ENCODE measurements at regions not wholly inside any gene's neighbourhood (a gene's known extent, or its start where the extent isn't known, plus 50 kb on each side); places are given as distances from the start of the nearest gene placed in this dataset.

- no peak for DNase-seq
Observed at GRCh38 chr11:10388101-10388500, 67.0 kb upstream of the AMPD3 start.

DNA sequence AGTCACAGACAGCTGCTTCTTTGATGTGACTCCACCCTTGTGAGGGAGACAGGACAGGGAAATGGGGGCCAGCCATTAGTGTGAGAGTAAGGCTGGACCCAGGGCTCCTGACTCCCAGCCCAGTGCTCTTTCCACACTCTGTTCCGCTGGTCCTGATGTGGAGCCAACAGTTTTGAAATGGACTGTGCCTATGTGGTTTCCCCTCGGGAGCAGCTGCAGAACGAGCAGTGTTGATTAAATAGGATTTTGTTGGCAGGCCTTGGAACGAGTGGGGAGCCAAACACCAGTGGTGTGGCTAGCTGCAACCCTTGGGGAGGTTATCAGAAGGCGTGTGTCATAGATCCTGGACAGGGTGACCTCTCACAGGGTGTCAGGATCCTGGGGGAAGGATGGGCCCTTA lies 66.5 kb upstream of the AMPD3 start:
- no peak for DNase-seq

DNA sequence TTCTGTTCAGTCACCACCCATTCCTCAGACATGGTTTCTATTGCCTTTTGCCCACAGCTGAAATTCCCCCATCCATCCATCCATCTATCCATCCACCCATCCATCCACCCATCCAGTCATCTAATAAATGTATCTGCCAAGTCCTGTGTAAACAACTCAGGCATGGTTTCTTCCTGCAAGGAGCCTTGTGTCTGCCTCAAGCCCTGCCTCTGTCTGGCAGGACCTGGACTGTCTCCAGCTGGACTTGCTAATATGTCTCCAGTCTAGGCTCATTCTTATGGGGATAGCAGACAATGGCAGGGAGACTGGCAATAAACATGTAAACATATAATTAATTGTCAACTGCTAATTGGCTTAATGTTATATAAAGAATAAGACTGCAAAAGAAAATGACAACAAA lies 64.7 kb upstream of the AMPD3 start:
- DNase-seq = no peak

- DNase-seq = no peak
Observed at GRCh38 chr11:10392095-10393079, 62.7 kb upstream of the AMPD3 start.

DNA sequence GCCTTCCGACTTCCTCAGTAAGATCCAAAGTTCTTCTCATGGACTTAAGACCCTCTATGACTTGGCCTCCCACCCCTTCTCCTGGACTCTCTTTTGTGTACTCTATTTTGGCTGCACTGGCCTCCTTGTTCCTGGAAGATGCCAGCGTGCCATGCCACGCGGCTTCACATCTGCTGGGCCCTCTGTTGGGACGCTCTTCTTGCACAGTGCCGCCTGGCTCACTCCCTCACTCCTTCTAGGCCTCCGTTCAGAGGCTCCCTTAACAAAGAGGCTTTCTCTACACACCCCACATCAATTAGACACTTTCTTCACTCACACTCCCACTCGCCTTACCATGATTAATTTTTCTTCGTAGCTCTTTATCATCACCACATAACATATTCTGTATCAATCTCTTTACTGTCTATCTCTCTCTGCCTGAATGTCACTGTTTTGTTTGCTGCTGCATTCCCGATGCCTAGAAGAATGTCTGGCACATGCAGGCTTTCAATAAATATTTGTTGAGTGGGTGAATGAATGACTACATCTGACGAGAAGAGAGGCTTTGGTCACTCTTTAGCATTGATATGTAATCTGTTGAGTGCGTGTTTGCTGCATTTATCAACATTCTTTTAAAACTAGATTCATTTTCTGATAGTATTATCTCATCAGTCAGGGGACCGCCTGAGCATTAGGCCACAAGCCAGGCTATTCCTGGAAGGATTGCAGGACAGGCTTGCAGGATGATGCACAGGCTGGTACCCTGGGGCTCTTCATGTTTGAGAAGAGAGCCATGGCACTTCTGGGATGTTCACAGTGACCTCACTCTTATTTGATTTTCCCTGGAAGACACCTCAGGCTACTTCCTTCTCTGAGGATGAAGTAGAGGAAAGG lies 60.6 kb upstream of the AMPD3 start:
- no peak for DNase-seq

- no peak for DNase-seq
Observed at GRCh38 chr11:10395166-10395897, 59.7 kb upstream of the AMPD3 start.

GRCh38 chr11:10396771-10397170 lies 58.3 kb upstream of the AMPD3 start:
- DNase-seq = no peak

DNA sequence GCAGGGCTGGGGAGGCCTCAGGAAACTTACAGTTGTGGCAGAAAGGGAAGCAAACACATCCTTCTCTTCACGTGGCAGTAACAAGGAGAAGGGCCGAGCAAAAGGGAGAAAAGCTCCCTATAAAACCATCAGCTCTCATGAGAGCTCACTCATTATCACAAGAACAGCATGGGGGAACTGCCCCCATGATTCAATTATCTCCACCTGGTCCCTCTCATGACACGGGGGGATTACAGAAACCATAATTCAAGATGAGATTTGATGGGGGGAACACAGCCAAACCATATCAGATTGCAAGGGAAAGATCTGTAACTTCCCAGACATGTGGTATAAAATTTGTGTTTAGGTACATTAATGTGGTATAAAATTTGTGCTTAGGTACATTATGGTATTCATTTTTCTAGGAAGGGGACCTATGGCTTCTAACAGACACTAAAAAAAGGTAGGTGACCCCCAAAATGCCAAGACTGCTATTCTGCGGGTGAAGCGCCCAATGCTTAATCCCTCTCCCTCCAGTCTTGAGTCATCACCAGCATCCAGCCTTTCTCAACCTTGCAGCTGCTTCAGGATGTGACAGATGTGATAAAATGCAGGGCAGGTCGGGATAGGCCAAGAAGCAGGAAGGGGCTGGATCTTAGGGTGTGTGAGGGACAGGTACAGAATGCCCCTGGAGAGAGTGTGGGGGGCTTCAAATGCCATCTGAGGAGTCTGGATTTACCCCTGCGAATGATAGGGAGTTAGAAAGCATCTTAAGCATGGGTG lies 57.7 kb upstream of the AMPD3 start:
- DNase-seq = no peak

DNA sequence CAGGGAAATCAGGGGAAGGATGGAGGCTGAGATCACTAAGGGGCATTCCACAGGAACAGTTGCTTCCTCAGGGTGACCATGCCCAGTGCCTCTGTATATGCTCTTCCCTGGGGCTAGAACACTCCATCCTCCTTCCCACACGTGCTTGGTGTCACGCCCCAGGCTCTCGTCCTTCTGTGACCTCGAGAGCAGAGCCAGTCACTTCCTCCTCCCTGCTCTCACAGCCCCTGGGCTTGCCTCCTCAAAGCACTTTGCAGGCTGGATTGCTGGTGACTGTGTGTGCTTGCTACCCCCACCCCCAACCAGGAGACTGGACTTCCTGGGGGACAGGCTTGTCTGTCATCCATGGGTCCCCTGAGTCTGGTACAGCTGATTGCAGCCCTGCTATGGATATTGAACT lies 56.5 kb upstream of the AMPD3 start:
- no peak for DNase-seq

GRCh38 chr11:10400856-10401255 lies 54.2 kb upstream of the AMPD3 start:
- DNase-seq = no peak

GRCh38 chr11:10401256-10401655 lies 53.8 kb upstream of the AMPD3 start:
- DNase-seq = no peak

GRCh38 chr11:10401696-10402392 lies 53.2 kb upstream of the AMPD3 start:
- DNase-seq = no peak
